A673 (cell line): ENCODE measurements at regions not wholly inside any gene's neighbourhood (a gene's known extent, or its start where the extent isn't known, plus 50 kb on each side); places are given as distances from the start of the nearest gene placed in this dataset.

Source experiments
- CTCF ChIP-seq: fragments of 300-800, 200-600 bp; sonication (generic); conservative IDR thresholded peaks from 2 replicates; pipeline ENCODE4 v1.5.1; 2017; ENCODE audit warnings: low read depth, mild to moderate bottlenecking, antibody characterized with exemption, low read length, moderate library complexity, mixed read lengths
- EZH2 ChIP-seq: fragments of 200-600 bp; sonication (generic); IDR thresholded peaks from 2 replicates; pipeline ENCODE4 v1.6.1; 2017; ENCODE audit warnings: borderline replicate concordance, low read depth, mild to moderate bottlenecking, mixed read lengths, antibody characterized with exemption, low read length; ENCODE audit not compliant: poor library complexity, severe bottlenecking

- TF ChIP-seq CTCF = no peak
- no peak for TF ChIP-seq EZH2
Observed at GRCh38 chr9:3597792-3598191, 72.0 kb upstream of the RFX3 start.
